HG03280 (cell line): ENCODE measurements at regions not wholly inside any gene's neighbourhood (a gene's known extent, or its start where the extent isn't known, plus 50 kb on each side); places are given as distances from the start of the nearest gene placed in this dataset.
A peak's percentile ranks its signal among the peaks of the same experiment; 100 is the strongest.
"Not testable (repeated sequence)": the region's sequence is repeated elsewhere in the genome, so short reads cannot be mapped to it uniquely, and the experiment has no call there.

Source experiments
- ATAC-seq: cut with Tn5 transposase; IDR thresholded peaks from one replicate; pipeline ENCODE4 v1.9.1; 2021; ENCODE audit warnings: mild to moderate bottlenecking, moderate library complexity; ENCODE audit not compliant: unreplicated experiment

- ATAC-seq, result peak; percentile 59
Measured at GRCh38 chrX:16067886-16068515, 55.4 kb upstream of the GRPR start.

GRCh38 chrX:16063921-16064320 lies 59.4 kb upstream of the GRPR start:
- ATAC-seq, result no peak

DNA sequence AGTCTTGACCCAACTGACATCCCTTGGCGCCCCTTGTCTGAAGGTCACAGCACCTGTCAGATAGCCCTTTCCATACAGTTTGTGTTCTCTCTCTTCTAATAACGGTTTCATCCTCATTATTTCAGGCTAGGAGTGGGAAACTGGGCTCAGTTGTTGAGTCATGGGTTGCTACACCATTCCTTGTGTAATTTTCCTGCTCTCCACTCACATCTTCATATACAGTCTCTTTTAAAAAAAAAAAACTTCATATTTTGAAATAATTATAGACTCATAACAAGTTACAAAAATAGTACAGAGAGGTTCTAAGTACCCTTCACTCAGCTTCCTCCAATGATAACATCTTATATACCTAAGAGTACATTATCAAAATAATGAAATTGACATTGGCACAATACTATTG lies 60.2 kb upstream of the GRPR start:
- no peak for ATAC-seq

DNA sequence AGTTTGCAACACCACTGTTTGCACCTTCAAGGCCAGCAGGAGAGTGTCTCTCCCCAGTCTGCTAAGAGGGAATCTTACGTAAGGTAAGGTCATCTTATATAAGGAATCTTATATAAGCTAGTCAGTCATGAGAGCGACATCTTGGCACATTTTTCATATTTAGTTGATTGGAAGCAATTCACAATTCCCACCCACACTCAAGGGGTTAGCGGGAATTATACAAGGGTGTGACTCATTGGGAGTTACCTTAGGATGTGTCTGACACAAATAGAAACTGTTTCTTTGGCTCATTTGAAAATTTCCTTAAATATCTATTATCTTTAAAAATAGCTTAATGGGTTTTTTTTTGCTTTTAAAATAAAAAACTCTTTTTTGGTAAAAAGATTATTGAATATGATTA lies 62.1 kb upstream of the GRPR start:
- no peak for ATAC-seq

- ATAC-seq, result no peak
Measured at GRCh38 chrX:16060252-16060651, 63.1 kb upstream of the GRPR start.

GRCh38 chrX:16049126-16049525 lies 74.2 kb upstream of the GRPR start:
- ATAC-seq, result not testable (repeated sequence)

- ATAC-seq, result no peak
Measured at GRCh38 chrX:16042980-16043379, 80.4 kb upstream of the GRPR start.

DNA sequence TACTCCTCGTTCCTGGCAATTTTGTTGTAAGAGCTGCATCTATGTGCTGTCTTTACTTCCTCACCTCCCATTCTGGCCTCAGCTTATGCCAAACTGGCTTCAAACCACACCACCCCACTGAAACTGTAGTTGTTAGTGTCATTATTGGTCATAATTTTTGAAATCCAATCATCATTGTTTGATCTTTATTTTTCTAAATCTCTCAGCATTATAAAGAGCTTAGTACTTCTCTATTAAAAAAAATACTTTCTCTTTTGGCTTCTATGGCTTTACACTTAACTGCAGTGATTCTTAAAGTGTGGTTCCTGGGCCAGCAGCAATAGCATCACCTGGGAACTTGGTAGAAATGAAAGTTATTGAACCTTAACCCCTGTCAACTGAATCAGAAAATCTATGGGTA lies 83.5 kb upstream of the GRPR start:
- ATAC-seq, result no peak

DNA sequence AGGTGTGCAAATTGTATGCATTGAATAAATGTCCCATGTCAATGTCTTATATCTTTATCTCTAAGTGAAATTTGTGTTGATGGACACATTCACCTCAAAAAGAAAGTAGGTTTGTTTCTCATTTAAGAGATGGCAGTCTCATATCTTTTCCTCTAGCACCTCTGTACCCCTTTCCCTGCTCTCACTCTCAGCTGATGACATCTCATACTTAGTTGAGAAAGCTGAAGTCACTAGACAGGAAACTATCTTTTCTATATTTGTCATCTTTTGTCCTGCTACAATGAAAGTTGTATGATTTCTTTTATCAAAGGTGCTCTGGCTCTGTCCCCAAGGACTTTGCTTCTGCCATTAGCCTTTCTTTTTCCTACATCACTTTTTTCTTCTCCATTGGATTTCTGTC lies 84.0 kb upstream of the GRPR start:
- no peak for ATAC-seq

GRCh38 chrX:16033331-16033730 lies 90.0 kb upstream of the GRPR start:
- ATAC-seq, result no peak

DNA sequence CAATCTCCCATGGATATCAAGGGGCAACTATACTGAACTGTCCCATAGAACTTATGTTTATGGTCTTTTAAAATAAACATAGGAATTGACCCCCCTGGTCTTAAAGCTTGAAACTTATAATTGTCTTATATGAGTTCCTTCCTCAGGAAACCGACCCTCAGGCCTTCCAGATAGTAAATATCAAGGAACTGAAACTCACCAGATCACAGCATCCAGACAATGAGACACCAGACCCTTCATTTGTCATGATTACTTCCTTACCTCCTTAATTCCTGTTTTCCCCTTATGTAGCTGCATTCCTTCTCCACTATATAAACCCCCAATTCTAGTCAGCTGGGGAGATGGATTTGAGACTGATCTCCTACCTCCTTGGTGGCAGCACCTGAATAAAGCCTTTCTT lies 94.8 kb upstream of the GRPR start:
- ATAC-seq, result no peak

GRCh38 chrX:16023790-16024734 lies 99.3 kb upstream of the GRPR start:
- ATAC-seq, result peak; percentile 95

DNA sequence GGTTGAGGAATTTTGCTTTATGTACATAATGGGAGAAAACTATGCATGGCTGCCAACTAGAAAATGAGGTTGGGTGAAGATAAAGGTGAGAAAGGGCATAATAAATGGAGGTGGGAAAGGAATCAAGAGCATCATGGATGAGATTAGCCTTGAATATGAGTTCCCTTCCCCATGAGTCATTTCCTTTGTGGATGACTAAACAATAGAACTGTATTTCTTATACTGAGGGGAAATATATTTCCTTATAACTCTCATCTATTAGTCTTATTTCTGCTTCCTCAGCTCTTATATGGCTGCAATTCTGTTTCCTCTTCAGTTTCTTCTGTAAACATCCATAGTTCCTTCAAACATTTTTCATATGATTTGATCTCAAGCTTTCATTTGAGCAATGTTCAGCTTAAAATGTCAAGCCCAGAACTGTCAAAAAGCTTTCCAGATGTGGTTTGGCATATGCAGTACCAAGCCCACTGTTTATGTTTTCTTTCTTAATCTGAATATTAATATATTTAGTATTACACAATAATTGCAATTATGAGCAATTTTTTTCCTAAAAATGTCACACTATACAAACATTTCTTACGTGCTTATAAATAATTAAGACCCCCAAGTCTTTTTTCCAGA lies 100.7 kb upstream of the GRPR start:
- ATAC-seq, result no peak

- no peak for ATAC-seq
Measured at GRCh38 chrX:16018291-16018690, 105.1 kb upstream of the GRPR start.

DNA sequence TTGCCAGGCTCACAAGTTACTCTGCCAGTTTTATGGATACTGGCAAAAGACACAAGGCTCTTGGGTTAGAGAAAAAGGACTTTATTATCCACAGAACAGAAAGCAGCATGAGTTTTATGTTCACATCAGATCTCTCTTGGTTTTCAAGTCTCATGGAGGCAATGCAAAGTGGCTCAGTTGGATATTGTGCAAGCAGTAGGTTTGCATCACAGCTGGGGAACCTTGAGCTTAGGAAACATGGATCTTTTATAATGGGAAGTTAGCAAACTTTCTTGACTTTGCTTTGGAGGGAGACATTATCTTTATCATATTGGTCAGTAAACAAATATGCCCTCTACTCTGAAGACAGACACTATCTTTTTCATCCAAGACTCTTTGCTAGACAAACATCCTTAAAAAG lies 109.2 kb upstream of the GRPR start:
- no peak for ATAC-seq

GRCh38 chrX:16012250-16012649 lies 111.1 kb upstream of the GRPR start:
- no peak for ATAC-seq

- no peak for ATAC-seq
Measured at GRCh38 chrX:16005917-16006316, 117.4 kb upstream of the GRPR start.

DNA sequence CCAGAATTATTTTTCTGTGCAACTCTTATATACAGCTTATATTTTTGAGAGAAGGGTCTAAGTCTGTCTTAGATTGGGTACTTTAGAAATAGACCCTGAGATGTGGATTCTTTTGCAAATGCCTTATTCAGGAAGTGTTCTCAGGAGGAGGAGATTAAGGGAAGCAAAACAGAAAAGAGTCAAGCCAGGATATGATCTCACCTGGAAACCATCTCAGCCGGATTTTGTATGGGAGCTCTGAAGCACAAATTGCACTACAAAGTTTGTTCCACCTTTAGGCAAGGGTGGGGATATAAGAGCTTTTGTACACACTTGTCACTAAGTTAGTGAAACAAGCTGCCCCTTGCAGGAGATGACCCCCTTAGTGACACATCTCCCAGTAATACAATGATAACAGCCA lies 121.2 kb upstream of the GRPR start:
- no peak for ATAC-seq

GRCh38 chrX:15998350-15998749 lies 125.0 kb upstream of the GRPR start:
- no peak for ATAC-seq

- no peak for ATAC-seq
Measured at GRCh38 chrX:15989716-15990115, 133.6 kb upstream of the GRPR start.

DNA sequence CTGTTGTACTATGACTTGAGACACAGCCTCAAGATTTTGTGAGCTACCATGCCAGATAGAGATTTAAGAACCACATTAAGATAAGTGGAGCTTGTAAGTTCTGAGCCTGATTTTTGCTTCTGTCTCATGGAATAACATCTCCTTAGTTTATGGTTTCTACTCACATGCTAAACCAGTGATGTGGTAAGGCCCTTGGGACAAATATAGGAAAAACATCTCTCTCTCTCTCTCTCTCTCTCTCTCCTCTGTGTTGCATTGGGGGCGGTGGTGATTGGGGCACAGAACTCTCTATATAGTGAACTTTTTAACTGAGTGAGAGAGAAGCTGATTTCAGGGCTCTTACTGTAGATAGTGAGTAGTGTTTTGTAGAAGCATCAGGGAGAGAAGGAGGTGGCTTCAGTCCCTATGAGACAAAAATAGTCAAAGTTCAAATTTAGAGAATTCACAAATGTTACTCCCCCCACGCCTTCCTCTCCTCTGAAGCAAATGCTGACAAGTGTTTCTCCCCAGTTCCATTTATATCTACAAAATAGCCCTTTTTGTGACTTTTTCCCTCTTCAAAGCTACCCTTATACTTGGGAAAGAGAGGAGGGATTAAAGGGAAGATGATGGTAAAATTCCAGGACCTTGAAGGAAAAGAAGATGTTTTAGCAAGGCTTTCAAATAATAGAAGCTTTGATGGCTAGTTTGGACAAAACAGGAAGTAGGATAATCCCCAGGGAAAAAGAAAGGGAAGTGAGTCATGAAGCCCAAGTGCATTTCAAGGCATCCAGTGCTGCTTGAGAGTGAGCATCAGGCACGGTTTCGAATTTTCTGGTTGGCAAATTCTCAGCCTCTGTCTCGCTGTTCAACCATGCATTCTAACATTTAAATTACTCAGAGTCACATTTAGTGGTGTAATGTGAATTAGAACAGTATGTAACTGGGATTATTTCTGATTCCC lies 134.3 kb upstream of the AP1S2 start:
- ATAC-seq, result no peak
